ENCODE measurements at regions not wholly inside any gene's neighbourhood (a gene's known extent, or its start where the extent isn't known, plus 50 kb on each side); places are given as distances from the start of the nearest gene placed in this dataset.

- H3K9me3 Mint-ChIP-seq (ENCODE audit: low read depth) = peaks cover 41% of the 10 kb centered on the region
- H3K27ac Mint-ChIP-seq (ENCODE audit: unreplicated experiment) = no peak overlapping the region
- peaks cover 16% of the 10 kb centered on the region for H3K27me3 Mint-ChIP-seq (ENCODE audit: low read depth)
Measured at GRCh38 chr1:147466543-147466942, 74.8 kb upstream of the BCL9 start.

GRCh38 chr1:147470079-147470478, 71.2 kb upstream of the BCL9 start:
- H3K4me1 Mint-ChIP-seq (ENCODE audit: low read depth) = peaks cover 3% of the 10 kb centered on the region
- TF ChIP-seq CTCF (IDR thresholded peaks at IDR 0.05) = no peak
- peaks cover 2% of the 10 kb centered on the region for H3K36me3 Mint-ChIP-seq (ENCODE audit: low read depth)
- H3K27me3 Mint-ChIP-seq (ENCODE audit: low read depth) = peaks cover 15% of the 10 kb centered on the region
- no peak overlapping the region for H3K27ac Mint-ChIP-seq (ENCODE audit: unreplicated experiment)
- H3K9me3 Mint-ChIP-seq (ENCODE audit: low read depth) = peaks cover 24% of the 10 kb centered on the region
- H3K4me3 Mint-ChIP-seq (ENCODE audit: unreplicated experiment) = no peak overlapping the region
- DNase-seq (ENCODE audit: low spot score) = no peak

More at GRCh38 chr1:147466543-147466942, 74.8 kb upstream of the BCL9 start:
- H3K4me1 Mint-ChIP-seq (ENCODE audit: low read depth) = no peaks in the 10 kb centered on the region
- no peak for DNase-seq (ENCODE audit: low spot score)
- no peak for TF ChIP-seq CTCF (IDR thresholded peaks at IDR 0.05)
- H3K4me3 Mint-ChIP-seq (ENCODE audit: unreplicated experiment) = no peak overlapping the region
- peaks cover 2% of the 10 kb centered on the region for H3K36me3 Mint-ChIP-seq (ENCODE audit: low read depth)

- Mint-ChIP-seq H3K27ac (ENCODE audit: unreplicated experiment) (no peak overlapping the region), H3K36me3 (ENCODE audit: low read depth) (no peaks in the 10 kb centered on the region), H3K4me1 (ENCODE audit: low read depth) (peaks cover 3% of the 10 kb centered on the region), H3K27me3 (ENCODE audit: low read depth) (peaks cover 5% of the 10 kb centered on the region), H3K4me3 (ENCODE audit: unreplicated experiment) (no peak overlapping the region), H3K9me3 (ENCODE audit: low read depth) (peaks cover 3% of the 10 kb centered on the region)
- DNase-seq (ENCODE audit: low spot score) = no peak
- TF ChIP-seq CTCF (IDR thresholded peaks at IDR 0.05) = no peak
Measured at GRCh38 chr1:147472489-147472888, 68.8 kb upstream of the BCL9 start.

GRCh38 chr1:147472966-147473732, 68.2 kb upstream of the BCL9 start:
- Mint-ChIP-seq H3K27me3 (ENCODE audit: low read depth) (peaks cover 5% of the 10 kb centered on the region), H3K4me1 (ENCODE audit: low read depth) (peaks cover 3% of the 10 kb centered on the region), H3K27ac (ENCODE audit: unreplicated experiment) (no peak overlapping the region), H3K4me3 (ENCODE audit: unreplicated experiment) (no peak overlapping the region), H3K36me3 (ENCODE audit: low read depth) (no peaks in the 10 kb centered on the region), H3K9me3 (ENCODE audit: low read depth) (no peaks in the 10 kb centered on the region)
- TF ChIP-seq CTCF (IDR thresholded peaks at IDR 0.05) = no peak
- no peak for DNase-seq (ENCODE audit: low spot score)

- Mint-ChIP-seq H3K4me1 (ENCODE audit: low read depth) (peaks cover 3% of the 10 kb centered on the region), H3K36me3 (ENCODE audit: low read depth) (no peaks in the 10 kb centered on the region), H3K27ac (ENCODE audit: unreplicated experiment) (no peak overlapping the region), H3K27me3 (ENCODE audit: low read depth) (peaks cover 5% of the 10 kb centered on the region), H3K4me3 (ENCODE audit: unreplicated experiment) (no peak overlapping the region), H3K9me3 (ENCODE audit: low read depth) (no peaks in the 10 kb centered on the region)
- DNase-seq (ENCODE audit: low spot score) = no peak
- no peak for TF ChIP-seq CTCF (IDR thresholded peaks at IDR 0.05)
Measured at GRCh38 chr1:147473733-147474049, 67.6 kb upstream of the BCL9 start.
